ENCODE measurements at regions not wholly inside any gene's neighbourhood (a gene's known extent, or its start where the extent isn't known, plus 50 kb on each side); places are given as distances from the start of the nearest gene placed in this dataset.

GRCh38 chr12:116352315-116352835, 74.9 kb upstream of the MED13L start:
- DNase-seq: no peak
- intact Hi-C loops (cut with DNase I): no loop called here
- Histone ChIP-seq H3K27ac (peak overlapping the region in 1 of 3 donors; percentile 36), H3K36me3 (no peaks in the 10 kb centered on the region), H3K4me3 (no peak overlapping the region), H3K4me1 (peaks cover 0 to 35% (median 12%) of the 10 kb centered on the region in 4 donors), H3K27me3 (no peaks in the 10 kb centered on the region), H3K9me3 (no peaks in the 10 kb centered on the region)
- WGBS (ENCODE audit: insufficient coverage, low coverage, low lambda C conversion rate, missing lambda C conversion rate): 14% methylated on average over 2 of the region's 4 CpGs
- TF ChIP-seq CTCF (IDR thresholded peaks at IDR 0.05) (no peak), POLR2A (IDR thresholded peaks at IDR 0.05) (no peak)
- ATAC-seq: peak in 1 of 4 donors; percentile 9

DNA sequence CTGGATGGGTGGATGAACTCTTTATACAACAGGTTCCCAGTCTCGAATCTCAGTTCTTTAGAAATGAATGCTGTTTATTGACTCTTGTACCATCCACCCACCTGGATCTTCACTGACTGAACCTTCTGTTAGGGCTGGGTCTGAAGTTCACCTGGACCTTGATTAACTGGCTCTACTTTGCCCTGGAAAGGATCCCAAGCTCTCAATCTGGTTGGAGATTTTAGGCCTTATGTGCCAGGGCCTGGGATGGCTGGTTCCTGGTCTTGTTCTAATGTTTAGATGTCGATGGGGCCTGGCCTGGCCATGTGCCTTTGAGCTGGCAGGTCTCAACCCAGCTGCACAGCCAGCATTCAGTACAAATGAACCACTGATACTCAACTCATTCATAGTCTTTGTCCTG, 76.5 kb upstream of the MED13L start:
- intact Hi-C loops (cut with DNase I): no loop called here
- peaks cover 0 to 36% (median 11%) of the 10 kb centered on the region in 4 donors for H3K4me1 ChIP-seq
- H3K4me3 ChIP-seq: no peak overlapping the region
- ATAC-seq (peak; percentile 74 to 89 (median 86)), DNase-seq (peak; percentile 65 to 95 (median 90))
- WGBS (ENCODE audit: insufficient coverage, low coverage, low lambda C conversion rate, missing lambda C conversion rate): 33% methylated on average over 2 of the region's 2 CpGs
- no peaks in the 10 kb centered on the region for H3K9me3 ChIP-seq
- peak overlapping the region in 2 of 3 donors; percentile 22 to 36 for H3K27ac ChIP-seq
- no peaks in the 10 kb centered on the region for H3K36me3 ChIP-seq
- no peak for TF ChIP-seq CTCF (IDR thresholded peaks at IDR 0.05)
- TF ChIP-seq POLR2A (IDR thresholded peaks at IDR 0.05): no peak
- H3K27me3 ChIP-seq: no peaks in the 10 kb centered on the region

GRCh38 chr12:116354534-116354933, 77.0 kb upstream of the MED13L start:
- TF ChIP-seq POLR2A (IDR thresholded peaks at IDR 0.05): no peak
- TF ChIP-seq CTCF (IDR thresholded peaks at IDR 0.05): no peak
- intact Hi-C loops (cut with DNase I): no loop called here
- H3K4me1 ChIP-seq: peaks cover 0 to 33% (median 8%) of the 10 kb centered on the region in 4 donors
- H3K4me3 ChIP-seq: no peak overlapping the region
- 62% methylated on average over 5 of the region's 5 CpGs for WGBS (ENCODE audit: insufficient coverage, low coverage, low lambda C conversion rate, missing lambda C conversion rate)
- H3K27ac ChIP-seq: peak overlapping the region in 2 of 3 donors; percentile 16 to 36
- no peaks in the 10 kb centered on the region for H3K27me3 ChIP-seq
- no peaks in the 10 kb centered on the region for H3K9me3 ChIP-seq
- H3K36me3 ChIP-seq: no peaks in the 10 kb centered on the region
- ATAC-seq: peak in 1 of 4 donors; percentile 64
- DNase-seq: no peak

GRCh38 chr12:116354950-116355783, 77.7 kb upstream of the MED13L start:
- peak overlapping the region in 1 of 3 donors; percentile 36 for H3K27ac ChIP-seq
- peak in 1 of 3 donors; percentile 17 for DNase-seq
- intact Hi-C loops (cut with DNase I): no loop called here
- no peaks in the 10 kb centered on the region for H3K36me3 ChIP-seq
- H3K4me3 ChIP-seq: no peak overlapping the region
- peaks cover 0 to 36% (median 8%) of the 10 kb centered on the region in 4 donors for H3K4me1 ChIP-seq
- TF ChIP-seq CTCF (IDR thresholded peaks at IDR 0.05) (no peak), POLR2A (IDR thresholded peaks at IDR 0.05) (no peak)
- H3K27me3 ChIP-seq: no peaks in the 10 kb centered on the region
- ATAC-seq: no peak
- no peaks in the 10 kb centered on the region for H3K9me3 ChIP-seq
- 75% methylated on average over 14 of the region's 15 CpGs for WGBS (ENCODE audit: insufficient coverage, low coverage, low lambda C conversion rate, missing lambda C conversion rate)

Data from right lobe of liver (tissue), 6 donors.